ENCODE measurements at regions not wholly inside any gene's neighbourhood (a gene's known extent, or its start where the extent isn't known, plus 50 kb on each side); places are given as distances from the start of the nearest gene placed in this dataset.
"Not testable (repeated sequence)": the region's sequence is repeated elsewhere in the genome, so short reads cannot be mapped to it uniquely, and the experiment has no call there.

GRCh38 chr19:30690525-30690924 is 318.3 kb downstream of the ZNF536 start:
- no peak for DNase-seq

- DNase-seq: no peak
These were observed 317.3 kb downstream of the ZNF536 start for GRCh38 chr19:30689474-30689873.

GRCh38 chr19:30688696-30689095 is 316.5 kb downstream of the ZNF536 start:
- DNase-seq: no peak

- no peak for DNase-seq
These were observed 314.8 kb downstream of the ZNF536 start for GRCh38 chr19:30686826-30687566.

- no peak for DNase-seq
These were observed 314.1 kb downstream of the ZNF536 start for GRCh38 chr19:30686176-30686820.

- no peak for DNase-seq
These were observed 313.3 kb downstream of the ZNF536 start for GRCh38 chr19:30685426-30686000.

- DNase-seq: no peak
These were observed 312.4 kb downstream of the ZNF536 start for GRCh38 chr19:30684613-30685012.

- peak; percentile 68 for DNase-seq
These were observed 310.9 kb downstream of the ZNF536 start for GRCh38 chr19:30682999-30683536.

GRCh38 chr19:30682146-30682998 is 310.2 kb downstream of the ZNF536 start:
- DNase-seq: no peak

- DNase-seq: no peak
These were observed 309.2 kb downstream of the ZNF536 start for GRCh38 chr19:30681162-30682100.

- not testable (repeated sequence) for DNase-seq
These were observed 308.2 kb downstream of the ZNF536 start for GRCh38 chr19:30680399-30680798.

- DNase-seq: no peak
These were observed 307.6 kb downstream of the ZNF536 start for GRCh38 chr19:30679789-30680188.

GRCh38 chr19:30679153-30679702 is 307.0 kb downstream of the ZNF536 start:
- no peak for DNase-seq

GRCh38 chr19:30678168-30678567 is 306.0 kb downstream of the ZNF536 start:
- DNase-seq: no peak

GRCh38 chr19:30677702-30678101 is 305.5 kb downstream of the ZNF536 start:
- DNase-seq: no peak

- no peak for DNase-seq
These were observed 305.0 kb downstream of the ZNF536 start for GRCh38 chr19:30676990-30677679.

GRCh38 chr19:30675086-30675485 is 302.9 kb downstream of the ZNF536 start:
- DNase-seq: no peak

GRCh38 chr19:30674656-30675055 is 302.5 kb downstream of the ZNF536 start:
- DNase-seq: no peak

GRCh38 chr19:30673336-30673735 is 301.2 kb downstream of the ZNF536 start:
- no peak for DNase-seq

GRCh38 chr19:30672926-30673325 is 300.7 kb downstream of the ZNF536 start:
- no peak for DNase-seq

- DNase-seq: no peak
These were observed 299.5 kb downstream of the ZNF536 start for GRCh38 chr19:30671622-30672051.

Data from stimulated activated CD4-positive, alpha-beta T cell treated with anti-CD3 and anti-CD28 coated beads, Interleukin-15, amount 100 ng/mL, for 24 hours (primary cell).